HCEC 1CT (cell line): ENCODE measurements at regions not wholly inside any gene's neighbourhood (a gene's known extent, or its start where the extent isn't known, plus 50 kb on each side); places are given as distances from the start of the nearest gene placed in this dataset.
"Not testable (repeated sequence)": the region's sequence is repeated elsewhere in the genome, so short reads cannot be mapped to it uniquely, and the experiment has no call there.

Source experiments
- DNase-seq: peaks from one replicate; pipeline ENCODE4 v3.0.0-alpha.2; 2017

GRCh38 chr12:125518074-125518473 is 452.8 kb downstream of the AACS start:
- no peak for DNase-seq

GRCh38 chr12:125519026-125519651 is 453.9 kb downstream of the AACS start:
- DNase-seq: no peak

- DNase-seq: no peak
These were observed 460.6 kb downstream of the AACS start for GRCh38 chr12:125525879-125526278.

- DNase-seq: no peak
These were observed 463.0 kb downstream of the AACS start for GRCh38 chr12:125528281-125528680.

- no peak for DNase-seq
These were observed 465.0 kb downstream of the AACS start for GRCh38 chr12:125530201-125530600.

- DNase-seq: no peak
These were observed 465.6 kb downstream of the AACS start for GRCh38 chr12:125530876-125531275.

- no peak for DNase-seq
These were observed 466.3 kb downstream of the AACS start for GRCh38 chr12:125531574-125531973.

- DNase-seq: no peak
These were observed 468.3 kb downstream of the AACS start for GRCh38 chr12:125533434-125534029.

GRCh38 chr12:125538401-125539199 is 473.4 kb downstream of the AACS start:
- DNase-seq: no peak

- no peak for DNase-seq
These were observed 475.5 kb downstream of the AACS start for GRCh38 chr12:125540580-125541204.

GRCh38 chr12:125544960-125545359 is 479.7 kb downstream of the AACS start:
- DNase-seq: no peak

GRCh38 chr12:125549171-125549570 is 483.9 kb downstream of the AACS start:
- no peak for DNase-seq

GRCh38 chr12:125549836-125550235 is 484.6 kb downstream of the AACS start:
- no peak for DNase-seq

GRCh38 chr12:125552295-125552694 is 487.1 kb downstream of the AACS start:
- DNase-seq: no peak

- DNase-seq: not testable (repeated sequence)
These were observed 495.8 kb downstream of the AACS start for GRCh38 chr12:125561008-125561407.

GRCh38 chr12:125564753-125565152 is 499.5 kb downstream of the AACS start:
- no peak for DNase-seq

GRCh38 chr12:125567581-125567980 is 502.3 kb downstream of the AACS start:
- DNase-seq: no peak

GRCh38 chr12:125568306-125568705 is 503.1 kb downstream of the AACS start:
- no peak for DNase-seq

GRCh38 chr12:125573271-125573670 is 508.0 kb downstream of the AACS start:
- DNase-seq: no peak

GRCh38 chr12:125577334-125577733 is 512.1 kb downstream of the AACS start:
- no peak for DNase-seq

GRCh38 chr12:125579916-125580315 is 514.7 kb downstream of the AACS start:
- no peak for DNase-seq

- no peak for DNase-seq
These were observed 517.8 kb downstream of the AACS start for GRCh38 chr12:125583071-125583470.

GRCh38 chr12:125586441-125586840 is 521.2 kb downstream of the AACS start:
- DNase-seq: no peak

- DNase-seq: no peak
These were observed 528.0 kb downstream of the AACS start for GRCh38 chr12:125593269-125593668.
